Activated B cell treated with CpG ODN at 0.5 μM for 24 hours (primary cell): ENCODE measurements at regions not wholly inside any gene's neighbourhood (a gene's known extent, or its start where the extent isn't known, plus 50 kb on each side); places are given as distances from the start of the nearest gene placed in this dataset.

Source experiments
- ATAC-seq: fragments of 200-7000 bp; cut with Tn5 transposase; one replicate; pipeline ENCODE4 v1.10.0; 2021; ENCODE audit warnings: low read depth, mild to moderate bottlenecking, moderate library complexity
- CTCF ChIA-PET: fragments of 350-600 bp; sonication (Branson Sonifier 250); formaldehyde crosslinking; loops from one replicate; lab custom pipeline; 2021; ENCODE audit warnings: antibody characterized with exemption; lab: Charles Lee
- POLR2A ChIA-PET: fragments of 350-600 bp; sonication (Branson Sonifier 250); formaldehyde crosslinking; loops from one replicate; lab custom pipeline; 2021; ENCODE audit warnings: antibody characterized with exemption; lab: Charles Lee
- DNase-seq: peaks from one replicate; pipeline ENCODE4 v3.0.0; 2022
- H3K27ac Mint-ChIP-seq: one replicate; pipeline ENCODE4 v1.8.0; 2020; ENCODE audit warnings: mixed read lengths
- H3K27me3 Mint-ChIP-seq: one replicate; pipeline ENCODE4 v1.8.0; 2021; ENCODE audit warnings: mixed read lengths
- H3K36me3 Mint-ChIP-seq: one replicate; pipeline ENCODE4 v1.8.0; 2021; ENCODE audit warnings: low read depth, mixed read lengths
- H3K4me1 Mint-ChIP-seq: one replicate; pipeline ENCODE4 v1.8.0; 2021; ENCODE audit warnings: mixed read lengths
- H3K4me3 Mint-ChIP-seq: one replicate; pipeline ENCODE4 v1.8.0; 2020; ENCODE audit warnings: mild to moderate bottlenecking, mixed read lengths
- H3K9me3 Mint-ChIP-seq: one replicate; pipeline ENCODE4 v1.8.0; 2020; ENCODE audit warnings: mixed read lengths
- intact Hi-C: fragments of 100-400 bp; cut with micrococcal nuclease; formaldehyde crosslinking; loops from one replicate; pipeline ENCODE4 v1.15.1; 2024
- TF ChIP-seq, protein P1 (sequence below): fragments of 200-600 bp; IDR thresholded peaks from one replicate; pipeline ENCODE4 v1.8.0; 2022; ENCODE audit warnings: antibody characterized with exemption, mild to moderate bottlenecking

DNA sequence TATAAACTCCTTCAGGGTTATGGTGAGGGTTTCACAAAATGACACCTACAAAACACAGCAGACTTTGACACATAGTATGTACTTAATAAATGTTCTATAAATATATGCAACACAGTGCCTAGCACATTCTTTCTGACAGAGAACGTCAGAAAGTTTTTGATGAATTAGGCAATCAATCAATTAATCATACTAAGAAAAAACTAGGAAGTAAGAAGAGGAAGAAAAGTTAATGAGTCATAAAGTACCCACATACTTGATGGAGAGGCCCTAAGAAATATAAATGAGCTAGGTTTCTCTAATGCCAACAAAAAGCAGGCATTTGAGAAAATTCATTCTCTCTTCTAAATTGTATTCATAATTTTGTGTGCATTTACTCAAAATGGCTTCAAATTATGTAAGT, 192.7 kb upstream of the VWC2 start:
- CTCF ChIA-PET: no interaction called here
- intact Hi-C loops: no loop called here
- Mint-ChIP-seq H3K27me3 (no peaks in the 10 kb centered on the region), H3K4me1 (no peaks in the 10 kb centered on the region), H3K36me3 (no peaks in the 10 kb centered on the region), H3K4me3 (no peak overlapping the region), H3K27ac (no peak overlapping the region), H3K9me3 (peaks cover 7% of the 10 kb centered on the region)
- DNase-seq: no peak
- POLR2A ChIA-PET: no interaction called here
- ATAC-seq: no peak
- TF ChIP-seq, protein P1, sequence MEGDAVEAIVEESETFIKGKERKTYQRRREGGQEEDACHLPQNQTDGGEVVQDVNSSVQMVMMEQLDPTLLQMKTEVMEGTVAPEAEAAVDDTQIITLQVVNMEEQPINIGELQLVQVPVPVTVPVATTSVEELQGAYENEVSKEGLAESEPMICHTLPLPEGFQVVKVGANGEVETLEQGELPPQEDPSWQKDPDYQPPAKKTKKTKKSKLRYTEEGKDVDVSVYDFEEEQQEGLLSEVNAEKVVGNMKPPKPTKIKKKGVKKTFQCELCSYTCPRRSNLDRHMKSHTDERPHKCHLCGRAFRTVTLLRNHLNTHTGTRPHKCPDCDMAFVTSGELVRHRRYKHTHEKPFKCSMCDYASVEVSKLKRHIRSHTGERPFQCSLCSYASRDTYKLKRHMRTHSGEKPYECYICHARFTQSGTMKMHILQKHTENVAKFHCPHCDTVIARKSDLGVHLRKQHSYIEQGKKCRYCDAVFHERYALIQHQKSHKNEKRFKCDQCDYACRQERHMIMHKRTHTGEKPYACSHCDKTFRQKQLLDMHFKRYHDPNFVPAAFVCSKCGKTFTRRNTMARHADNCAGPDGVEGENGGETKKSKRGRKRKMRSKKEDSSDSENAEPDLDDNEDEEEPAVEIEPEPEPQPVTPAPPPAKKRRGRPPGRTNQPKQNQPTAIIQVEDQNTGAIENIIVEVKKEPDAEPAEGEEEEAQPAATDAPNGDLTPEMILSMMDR: no peak

DNA sequence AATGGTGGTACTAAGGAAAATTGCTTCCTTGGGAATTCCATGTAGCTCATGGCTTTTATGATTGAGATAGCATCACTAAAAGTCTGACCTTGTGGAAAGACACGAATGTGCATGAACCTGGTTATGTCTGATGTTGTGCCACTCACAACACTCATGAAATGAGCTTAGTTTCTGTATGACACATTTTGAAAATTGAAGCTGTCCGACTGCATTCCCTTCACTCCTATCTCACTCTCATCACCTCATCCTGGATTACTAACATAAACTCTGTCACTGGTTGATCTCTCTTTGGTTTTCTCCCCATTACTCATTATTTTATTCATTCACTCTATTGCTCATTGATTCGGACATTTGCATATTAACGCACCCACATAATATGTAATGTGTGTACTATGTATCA, 190.0 kb upstream of the VWC2 start:
- Mint-ChIP-seq H3K4me3 (no peak overlapping the region), H3K4me1 (no peaks in the 10 kb centered on the region), H3K27me3 (no peaks in the 10 kb centered on the region), H3K36me3 (no peaks in the 10 kb centered on the region), H3K27ac (no peak overlapping the region), H3K9me3 (peaks cover 7% of the 10 kb centered on the region)
- DNase-seq (no peak), ATAC-seq (no peak)
- TF ChIP-seq, protein P1: no peak
- ChIA-PET POLR2A (no interaction called here), CTCF (no interaction called here)
- intact Hi-C loops: no loop called here

DNA sequence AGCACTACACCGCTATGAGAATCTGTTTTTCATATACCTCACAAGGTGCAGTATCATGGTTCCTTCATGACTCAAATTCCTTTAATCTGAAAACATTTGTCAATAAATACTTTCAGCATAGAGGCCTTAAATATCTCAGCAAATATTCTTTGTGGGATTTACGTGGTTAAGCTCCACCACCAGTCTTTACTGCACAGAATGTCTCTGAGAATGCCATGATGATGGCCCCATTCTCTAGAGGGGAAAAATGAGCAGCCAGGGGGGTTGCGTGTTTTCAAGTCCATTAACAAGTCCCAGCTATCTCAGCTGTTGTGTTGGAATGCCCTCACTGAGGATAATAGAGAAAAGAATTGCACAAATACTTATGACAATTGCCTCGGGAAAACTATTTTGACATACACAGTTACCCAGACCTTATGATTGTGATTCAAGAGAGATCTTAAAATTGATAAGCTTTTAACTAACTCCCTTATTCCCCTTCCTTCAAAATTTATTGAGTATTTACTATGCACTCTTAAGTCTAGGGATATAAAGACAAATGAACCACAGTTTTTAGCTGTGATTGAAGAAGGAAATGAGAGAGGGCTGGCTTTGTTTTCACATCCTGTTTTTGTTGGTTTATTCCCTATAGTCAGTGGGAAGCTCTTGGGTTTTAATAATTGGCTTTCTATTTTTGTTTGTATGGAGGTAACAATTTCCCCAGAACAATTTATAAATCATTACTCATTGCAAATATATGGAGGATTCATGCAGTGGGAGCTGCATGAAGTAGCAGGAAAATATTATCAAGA, 176.5 kb upstream of the VWC2 start:
- H3K27me3 Mint-ChIP-seq: no peaks in the 10 kb centered on the region
- CTCF ChIA-PET: no interaction called here
- TF ChIP-seq, protein P1: no peak
- no peak for ATAC-seq
- no peaks in the 10 kb centered on the region for H3K4me1 Mint-ChIP-seq
- H3K4me3 Mint-ChIP-seq: no peak overlapping the region
- no peak for DNase-seq
- POLR2A ChIA-PET: no interaction called here
- no peak overlapping the region for H3K27ac Mint-ChIP-seq
- intact Hi-C loops: no loop called here
- no peaks in the 10 kb centered on the region for H3K36me3 Mint-ChIP-seq
- H3K9me3 Mint-ChIP-seq: peaks cover 2% of the 10 kb centered on the region

DNA sequence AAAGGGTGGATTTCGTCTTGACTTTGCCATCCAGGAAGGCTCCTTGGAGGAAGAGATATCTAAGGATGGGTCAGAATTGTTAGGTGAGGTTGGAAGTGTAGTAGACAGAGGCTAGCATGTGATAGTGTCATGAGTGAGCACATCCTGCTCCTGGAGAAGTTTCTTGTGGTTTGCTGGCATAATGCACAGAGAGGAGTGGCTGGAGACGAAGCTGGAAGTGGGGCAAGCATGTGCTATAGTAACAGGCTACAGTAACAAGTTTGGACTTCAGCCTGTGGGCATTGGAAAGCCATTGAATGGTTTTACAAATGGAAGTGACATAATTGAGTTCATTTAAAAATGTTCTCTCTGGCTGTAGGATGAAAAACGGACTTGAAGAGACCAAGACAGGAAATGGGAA, 175.6 kb upstream of the VWC2 start:
- no peak for DNase-seq
- Mint-ChIP-seq H3K4me3 (no peak overlapping the region), H3K27me3 (no peaks in the 10 kb centered on the region), H3K4me1 (no peaks in the 10 kb centered on the region), H3K36me3 (no peaks in the 10 kb centered on the region), H3K9me3 (peaks cover 2% of the 10 kb centered on the region), H3K27ac (no peak overlapping the region)
- TF ChIP-seq, protein P1: no peak
- intact Hi-C loops: no loop called here
- ChIA-PET CTCF (no interaction called here), POLR2A (no interaction called here)
- no peak for ATAC-seq

DNA sequence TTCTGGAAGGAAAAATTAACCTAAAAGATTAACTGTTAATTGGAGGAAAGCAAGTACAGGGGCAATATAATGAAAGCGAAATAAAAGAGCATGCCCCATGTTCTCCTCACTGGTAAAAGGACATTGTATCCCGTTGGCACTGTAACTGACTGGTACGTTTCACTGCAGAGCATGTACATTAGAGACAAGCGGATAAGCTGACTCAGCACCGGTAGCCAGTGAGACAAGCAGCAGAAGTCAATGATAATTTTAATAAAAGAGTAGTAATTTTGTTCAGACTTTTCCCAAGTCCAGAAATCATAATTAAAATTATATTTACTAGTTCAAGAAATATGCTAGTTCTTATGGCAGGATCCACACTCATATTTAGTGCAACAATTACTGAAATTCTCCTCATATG, 161.5 kb upstream of the VWC2 start:
- intact Hi-C loops: no loop called here

More for the DNA sequence above, 161.5 kb upstream of the VWC2 start:
- peaks cover 10% of the 10 kb centered on the region for H3K9me3 Mint-ChIP-seq
- DNase-seq (no peak), ATAC-seq (no peak)
- H3K4me1 Mint-ChIP-seq: no peaks in the 10 kb centered on the region
- no peak overlapping the region for H3K27ac Mint-ChIP-seq
- POLR2A ChIA-PET: no interaction called here
- CTCF ChIA-PET: no interaction called here
- H3K27me3 Mint-ChIP-seq: no peaks in the 10 kb centered on the region
- TF ChIP-seq, protein P1: no peak
- no peak overlapping the region for H3K4me3 Mint-ChIP-seq
- no peaks in the 10 kb centered on the region for H3K36me3 Mint-ChIP-seq
